ENCODE measurements at regions not wholly inside any gene's neighbourhood (a gene's known extent, or its start where the extent isn't known, plus 50 kb on each side); places are given as distances from the start of the nearest gene placed in this dataset.

DNA sequence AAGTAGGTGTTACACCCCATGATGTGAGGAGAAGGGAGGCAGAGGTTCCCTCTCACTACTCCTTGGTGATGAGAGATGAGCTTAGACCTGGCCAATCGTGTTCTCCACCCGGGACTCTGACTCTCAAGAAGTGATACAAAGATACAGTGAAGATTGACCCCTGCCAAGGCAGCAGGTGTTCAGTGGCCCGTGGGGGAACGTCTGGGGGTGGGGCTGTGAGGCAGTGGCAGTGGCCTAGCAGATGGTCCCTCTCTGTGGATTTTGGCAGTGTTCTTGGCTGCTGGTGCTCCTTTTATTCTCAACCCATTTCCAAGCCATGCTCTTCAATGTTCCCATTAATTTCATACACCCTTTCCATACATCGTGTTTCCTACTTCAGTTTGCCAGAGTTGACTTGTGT is 120.4 kb upstream of the NEDD4L start:
- TF ChIP-seq, protein P1, sequence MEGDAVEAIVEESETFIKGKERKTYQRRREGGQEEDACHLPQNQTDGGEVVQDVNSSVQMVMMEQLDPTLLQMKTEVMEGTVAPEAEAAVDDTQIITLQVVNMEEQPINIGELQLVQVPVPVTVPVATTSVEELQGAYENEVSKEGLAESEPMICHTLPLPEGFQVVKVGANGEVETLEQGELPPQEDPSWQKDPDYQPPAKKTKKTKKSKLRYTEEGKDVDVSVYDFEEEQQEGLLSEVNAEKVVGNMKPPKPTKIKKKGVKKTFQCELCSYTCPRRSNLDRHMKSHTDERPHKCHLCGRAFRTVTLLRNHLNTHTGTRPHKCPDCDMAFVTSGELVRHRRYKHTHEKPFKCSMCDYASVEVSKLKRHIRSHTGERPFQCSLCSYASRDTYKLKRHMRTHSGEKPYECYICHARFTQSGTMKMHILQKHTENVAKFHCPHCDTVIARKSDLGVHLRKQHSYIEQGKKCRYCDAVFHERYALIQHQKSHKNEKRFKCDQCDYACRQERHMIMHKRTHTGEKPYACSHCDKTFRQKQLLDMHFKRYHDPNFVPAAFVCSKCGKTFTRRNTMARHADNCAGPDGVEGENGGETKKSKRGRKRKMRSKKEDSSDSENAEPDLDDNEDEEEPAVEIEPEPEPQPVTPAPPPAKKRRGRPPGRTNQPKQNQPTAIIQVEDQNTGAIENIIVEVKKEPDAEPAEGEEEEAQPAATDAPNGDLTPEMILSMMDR (IDR thresholded peaks at IDR 0.05) = no peak
- no peak for TF ChIP-seq MEF2A (IDR thresholded peaks at IDR 0.05; ENCODE audit: borderline replicate concordance, low read depth)
- TF ChIP-seq, protein P2, sequence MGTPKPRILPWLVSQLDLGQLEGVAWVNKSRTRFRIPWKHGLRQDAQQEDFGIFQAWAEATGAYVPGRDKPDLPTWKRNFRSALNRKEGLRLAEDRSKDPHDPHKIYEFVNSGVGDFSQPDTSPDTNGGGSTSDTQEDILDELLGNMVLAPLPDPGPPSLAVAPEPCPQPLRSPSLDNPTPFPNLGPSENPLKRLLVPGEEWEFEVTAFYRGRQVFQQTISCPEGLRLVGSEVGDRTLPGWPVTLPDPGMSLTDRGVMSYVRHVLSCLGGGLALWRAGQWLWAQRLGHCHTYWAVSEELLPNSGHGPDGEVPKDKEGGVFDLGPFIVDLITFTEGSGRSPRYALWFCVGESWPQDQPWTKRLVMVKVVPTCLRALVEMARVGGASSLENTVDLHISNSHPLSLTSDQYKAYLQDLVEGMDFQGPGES (IDR thresholded peaks at IDR 0.05; ENCODE audit: low read depth, low read length) = no peak
- no peak for TF ChIP-seq POLR2AphosphoS5 (IDR thresholded peaks at IDR 0.05; ENCODE audit: low read depth, low read length)
- no peak for TF ChIP-seq SIN3A (IDR thresholded peaks at IDR 0.05; ENCODE audit: borderline replicate concordance, low read depth, low read length)
- TF ChIP-seq, protein P3, sequence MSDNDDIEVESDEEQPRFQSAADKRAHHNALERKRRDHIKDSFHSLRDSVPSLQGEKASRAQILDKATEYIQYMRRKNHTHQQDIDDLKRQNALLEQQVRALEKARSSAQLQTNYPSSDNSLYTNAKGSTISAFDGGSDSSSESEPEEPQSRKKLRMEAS (IDR thresholded peaks at IDR 0.05; ENCODE audit: low read depth) = no peak
- no peak for TF ChIP-seq EZH2phosphoT487 (IDR thresholded peaks at IDR 0.05; ENCODE audit: borderline replicate concordance, low read depth)
